Cardiac septum (tissue), 1 donor: ENCODE measurements at regions not wholly inside any gene's neighbourhood (a gene's known extent, or its start where the extent isn't known, plus 50 kb on each side); places are given as distances from the start of the nearest gene placed in this dataset.

Experiments
- DNase-seq: peaks from one replicate; pipeline ENCODE4 v3.0.0-alpha.2; 2020; ENCODE audit warnings: low spot score
- intact Hi-C: fragments of 100-400 bp; cut with DNase I; formaldehyde crosslinking; loops from one replicate; pipeline ENCODE4 v1.14.0; 2022
- donor health status: DM: no; HTN: no; CAD: no.

- intact Hi-C loops, result no loop called here
- no peak for DNase-seq
Observed at GRCh38 chr7:21185653-21186265, 242.1 kb upstream of the SP4 start.

- no peak for DNase-seq
- intact Hi-C loops, result no loop called here
Observed at GRCh38 chr7:21191321-21192073, 236.4 kb upstream of the SP4 start.

- DNase-seq, result no peak
- intact Hi-C loops, result no loop called here
Observed at GRCh38 chr7:21192657-21193056, 235.2 kb upstream of the SP4 start.

- intact Hi-C loops, result no loop called here
Observed at GRCh38 chr7:21193895-21194294, 234.0 kb upstream of the SP4 start.

GRCh38 chr7:21194936-21195335 is 232.9 kb upstream of the SP4 start:
- DNase-seq, result no peak
- intact Hi-C loops, result no loop called here

More at GRCh38 chr7:21193895-21194294, 234.0 kb upstream of the SP4 start:
- DNase-seq, result no peak

GRCh38 chr7:21198921-21199320 is 229.0 kb upstream of the SP4 start:
- DNase-seq, result no peak
- intact Hi-C loops, result no loop called here

GRCh38 chr7:21200503-21200902 is 227.4 kb upstream of the SP4 start:
- DNase-seq, result no peak
- intact Hi-C loops, result no loop called here

GRCh38 chr7:21214657-21215056 is 213.2 kb upstream of the SP4 start:
- no peak for DNase-seq
- intact Hi-C loops, result no loop called here

GRCh38 chr7:21215307-21215706 is 212.6 kb upstream of the SP4 start:
- no peak for DNase-seq
- intact Hi-C loops, result no loop called here

- DNase-seq, result no peak
- intact Hi-C loops, result no loop called here
Observed at GRCh38 chr7:21217365-21217764, 210.5 kb upstream of the SP4 start.

- intact Hi-C loops, result no loop called here
- DNase-seq, result no peak
Observed at GRCh38 chr7:21218155-21218554, 209.7 kb upstream of the SP4 start.

- DNase-seq, result no peak
- intact Hi-C loops, result no loop called here
Observed at GRCh38 chr7:21221130-21221529, 206.8 kb upstream of the SP4 start.

GRCh38 chr7:21238400-21239116 is 189.3 kb upstream of the SP4 start:
- no peak for DNase-seq
- intact Hi-C loops, result no loop called here

- intact Hi-C loops, result no loop called here
- no peak for DNase-seq
Observed at GRCh38 chr7:21243265-21243664, 184.6 kb upstream of the SP4 start.

GRCh38 chr7:21251151-21251800 is 176.6 kb upstream of the SP4 start:
- no peak for DNase-seq
- intact Hi-C loops, result loop anchor here (5.0 to 10.0 kb wide), 2 partner anchors 474 to 524 kb away; no protein-coding TSS in a partner anchor

GRCh38 chr7:21253740-21254687 is 173.9 kb upstream of the SP4 start:
- intact Hi-C loops, result loop anchor here (5.0 to 10.0 kb wide), 2 partner anchors 477 to 521 kb away; no protein-coding TSS in a partner anchor
- DNase-seq, result no peak

- intact Hi-C loops, result loop anchor here (2.0 to 10.0 kb wide), 2 partner anchors 250 to 518 kb away; no protein-coding TSS in a partner anchor
Observed at GRCh38 chr7:21256310-21256877, 171.5 kb upstream of the SP4 start.

GRCh38 chr7:21260939-21261338 is 166.9 kb upstream of the SP4 start:
- intact Hi-C loops, result loop anchor here (10.0 kb wide), 1 partner anchor 744 kb away; no protein-coding TSS in a partner anchor

More at GRCh38 chr7:21256310-21256877, 171.5 kb upstream of the SP4 start:
- DNase-seq, result no peak

More at GRCh38 chr7:21260939-21261338, 166.9 kb upstream of the SP4 start:
- no peak for DNase-seq
